H1 (cell line): ENCODE measurements at regions not wholly inside any gene's neighbourhood (a gene's known extent, or its start where the extent isn't known, plus 50 kb on each side); places are given as distances from the start of the nearest gene placed in this dataset.

ENCODE experiments used
- CTCF ChIA-PET: fragments of 300-600 bp; sonication (Branson Sonifier 250); formaldehyde crosslinking; loops from one replicate; lab custom pipeline; 2021; ENCODE audit not compliant: partially characterized antibody; lab: Charles Lee
- POLR2A ChIA-PET: fragments of 300-600 bp; sonication (Branson Sonifier 250); formaldehyde crosslinking; loops from one replicate; lab custom pipeline; 2021; ENCODE audit warnings: inconsistent platforms; ENCODE audit not compliant: partially characterized antibody; lab: Charles Lee
- DNase-seq, 2 experiments: peaks; one replicate each; pipeline versions ENCODE4 v3.0.0 to v3.0.0-alpha.2; 2010 to 2022; ENCODE audit warnings: low spot score in 2 of 2, low read depth in 1 of 2, mixed read lengths in 1 of 2
- FAIRE-seq: peaks from 2 replicates; lab custom pipeline; 2011; peaks lifted over from hg19 to GRCh38; lab: Jason Lieb, UNC
- H2AFZ ChIP-seq: 2 replicates; pipeline ENCODE4 v1.8.1; 2012; ENCODE audit warnings: low read length, inconsistent platforms
- H2AK5ac ChIP-seq: 2 replicates; pipeline ENCODE4 v1.6.1; 2013; ENCODE audit warnings: low read depth, low read length
- H2BK120ac ChIP-seq: replicated peaks from 2 replicates; pipeline ENCODE3; 2013; ENCODE audit warnings: low read depth, low read length, inconsistent platforms
- H2BK12ac ChIP-seq: 2 replicates; pipeline ENCODE4 v1.6.1; 2013; ENCODE audit warnings: low read depth, low read length
- H2BK15ac ChIP-seq: 2 replicates; pipeline ENCODE4 v1.6.1; 2013; ENCODE audit warnings: low read length
- H2BK20ac ChIP-seq: 2 replicates; pipeline ENCODE4 v1.6.1; 2013; ENCODE audit warnings: low read length
- H2BK5ac ChIP-seq: 2 replicates; pipeline ENCODE4 v1.6.1; 2013; ENCODE audit warnings: low read depth, low read length
- H3K14ac ChIP-seq: 2 replicates; pipeline ENCODE4 v1.6.1; 2013; ENCODE audit warnings: inconsistent platforms; ENCODE audit not compliant: insufficient read length
- H3K18ac ChIP-seq: 2 replicates; pipeline ENCODE4 v1.6.1; 2013; ENCODE audit warnings: low read length; ENCODE audit errors: extremely low read depth
- H3K23ac ChIP-seq: 2 replicates; pipeline ENCODE4 v1.6.1; 2013; ENCODE audit warnings: inconsistent platforms; ENCODE audit not compliant: insufficient read length
- H3K23me2 ChIP-seq: 2 replicates; pipeline ENCODE4 v1.6.1; 2013; ENCODE audit warnings: low read depth, low read length
- H3K27ac ChIP-seq: 2 replicates; pipeline ENCODE4 v1.6.1; 2011; ENCODE audit warnings: low read depth, low read length, inconsistent platforms
- H3K27me3 ChIP-seq, 4 experiments: replicated peaks in 1 of 4; 1 replicate in 1 of 4; 2 replicates in 3 of 4; pipeline versions ENCODE4 v1.6.1 to v1.8.1; 2011 to 2013; ENCODE audit warnings: low read length in 3 of 4, mild to moderate bottlenecking in 3 of 4, inconsistent platforms in 2 of 4, mixed read lengths in 2 of 4, moderate library complexity in 1 of 4; ENCODE audit not compliant: control insufficient read depth in 3 of 4, insufficient read depth in 3 of 4; ENCODE audit errors: extremely low read depth in 1 of 4
- H3K36me3 ChIP-seq, 4 experiments: 2 replicates each; pipeline versions ENCODE4 v1.6.1 to v1.8.1; 2011 to 2013; ENCODE audit warnings: mild to moderate bottlenecking in 4 of 4, low read length in 3 of 4, moderate library complexity in 2 of 4, control low read depth in 1 of 4, inconsistent platforms in 1 of 4; ENCODE audit not compliant: insufficient read depth in 4 of 4, control insufficient read depth in 2 of 4
- H3K4ac ChIP-seq: replicated peaks from 2 replicates; pipeline ENCODE3; 2013; ENCODE audit warnings: low read length, low read depth, mixed read lengths, inconsistent platforms; ENCODE audit not compliant: insufficient read length
- H3K4me1 ChIP-seq, 4 experiments: replicated peaks in 1 of 4; 1 replicate in 1 of 4; 2 replicates in 3 of 4; pipeline versions ENCODE4 v1.6.1 to v1.8.1; 2011 to 2013; ENCODE audit warnings: low read length in 3 of 4, inconsistent platforms in 2 of 4, mixed read lengths in 1 of 4; ENCODE audit not compliant: insufficient read depth in 4 of 4, control insufficient read depth in 3 of 4
- H3K4me2 ChIP-seq, 2 experiments: 2 replicates each; pipeline versions ENCODE4 v1.6.1 to v1.8.1; 2011 to 2013; ENCODE audit warnings: low read depth in 2 of 2, low read length in 2 of 2, control low read depth in 1 of 2, inconsistent platforms in 1 of 2, mild to moderate bottlenecking in 1 of 2; ENCODE audit not compliant: insufficient read depth in 1 of 2
- H3K4me3 ChIP-seq, 4 experiments: fragments of 200-600, 300-600 bp in 1 of 4; sonication (generic), shearing (Covaris generic), sonication (Bioruptor Twin) in 1 of 4; 2 replicates each; pipeline versions ENCODE4 v1.5.1 to v1.8.1; 2011 to 2016; ENCODE audit warnings: low read length in 4 of 4, low read depth in 3 of 4, control low read depth in 2 of 4, inconsistent platforms in 2 of 4, mild to moderate bottlenecking in 2 of 4, mixed read lengths in 1 of 4, moderate library complexity in 1 of 4; ENCODE audit not compliant: insufficient read depth in 2 of 4; ENCODE audit errors: extremely low read depth in 1 of 4
- H3K56ac ChIP-seq: replicated peaks from 2 replicates; pipeline ENCODE3; 2013; ENCODE audit warnings: low read depth, mild to moderate bottlenecking, mixed read lengths, low read length, inconsistent platforms; ENCODE audit not compliant: insufficient read length
- H3K79me1 ChIP-seq: 2 replicates; pipeline ENCODE4 v1.6.1; 2013; ENCODE audit warnings: low read depth, low read length, control low read depth
- H3K79me2 ChIP-seq, 2 experiments: 2 replicates each; pipeline versions ENCODE4 v1.6.1 to v1.8.1; 2012 to 2013; ENCODE audit warnings: low read length in 2 of 2, mild to moderate bottlenecking in 2 of 2, inconsistent platforms in 1 of 2; ENCODE audit not compliant: insufficient read depth in 2 of 2, control insufficient read depth in 1 of 2
- H3K9ac ChIP-seq, 4 experiments: replicated peaks in 1 of 4; 1 replicate in 1 of 4; 2 replicates in 3 of 4; pipeline versions ENCODE4 v1.6.1 to v1.8.1; 2011 to 2013; ENCODE audit warnings: low read depth in 3 of 4, low read length in 3 of 4, control low read depth in 2 of 4, mild to moderate bottlenecking in 2 of 4, moderate library complexity in 2 of 4, inconsistent platforms in 1 of 4; ENCODE audit errors: extremely low read depth in 1 of 4
- H3K9me3 ChIP-seq, 2 experiments: 2 replicates each; pipeline versions ENCODE4 v1.6.1 to v1.8.1; 2012 to 2013; ENCODE audit warnings: mild to moderate bottlenecking in 2 of 2, moderate library complexity in 2 of 2, control low read depth in 1 of 2, inconsistent platforms in 1 of 2, low read depth in 1 of 2, low read length in 1 of 2, mixed read lengths in 1 of 2; ENCODE audit not compliant: insufficient read depth in 2 of 2
- H4K20me1 ChIP-seq, 2 experiments: replicated peaks in 1 of 2; 2 replicates each; pipeline versions ENCODE3 to v1.8.1; 2011 to 2013; ENCODE audit warnings: inconsistent platforms in 2 of 2, low read length in 2 of 2, mild to moderate bottlenecking in 1 of 2; ENCODE audit not compliant: insufficient read depth in 2 of 2, control insufficient read depth in 1 of 2
- H4K5ac ChIP-seq: 2 replicates; pipeline ENCODE4 v1.6.1; 2013; ENCODE audit warnings: low read length, low read depth, mixed read lengths, inconsistent platforms; ENCODE audit not compliant: insufficient read length
- H4K8ac ChIP-seq: 2 replicates; pipeline ENCODE4 v1.8.0; 2013; ENCODE audit warnings: mild to moderate bottlenecking, moderate library complexity, low read length, inconsistent platforms; ENCODE audit not compliant: insufficient read depth; ENCODE audit errors: extremely low read depth
- H4K91ac ChIP-seq: replicated peaks from 2 replicates; pipeline ENCODE3; 2013; ENCODE audit warnings: low read length, mixed read lengths, inconsistent platforms; ENCODE audit not compliant: insufficient read length
- CTCF ChIP-seq, 3 experiments: IDR thresholded peaks; 1 replicate in 2 of 3; 2 replicates in 1 of 3; pipeline versions ENCODE4 v1.5.1 to v1.6.1; 2011; ENCODE audit warnings: low read length in 3 of 3, mild to moderate bottlenecking in 3 of 3, inconsistent platforms in 2 of 3, low read depth in 1 of 3, moderate library complexity in 1 of 3; ENCODE audit not compliant: insufficient read depth in 1 of 3; ENCODE audit errors: control extremely low read depth in 1 of 3
- E2F6 ChIP-seq: IDR thresholded peaks from 2 replicates; pipeline ENCODE4 v1.6.1; 2012; ENCODE audit warnings: inconsistent platforms
- KDM1A ChIP-seq: fragments of 200-600, 300-600 bp; sonication (generic); IDR thresholded peaks from 2 replicates; pipeline ENCODE4 v1.7.1; 2016; ENCODE audit warnings: mild to moderate bottlenecking, low read length, borderline replicate concordance
- SAP30 ChIP-seq: fragments of 300-600 bp; sonication (generic); IDR thresholded peaks from 2 replicates; pipeline ENCODE4 v1.7.1; 2012; ENCODE audit warnings: low read length, moderate library complexity, mild to moderate bottlenecking, inconsistent platforms; ENCODE audit not compliant: insufficient read depth, insufficient replicate concordance
- whole genome bisulfite sequencing, 2 experiments: shearing (Covaris generic) in 1 of 2; methylation state at CpG; one replicate each; pipeline versions ENCODE4 v1.1.6 to v1.1.7; 2013 to 2015; ENCODE audit warnings: low lambda C conversion rate in 2 of 2, mixed read lengths in 2 of 2, inconsistent platforms in 1 of 2, low coverage in 1 of 2, missing lambda C conversion rate in 1 of 2; ENCODE audit not compliant: insufficient replicate concordance in 2 of 2, insufficient coverage in 1 of 2, insufficient read length in 1 of 2; ENCODE audit errors: extremely low coverage in 1 of 2, missing lambda C conversion rate in 1 of 2; 5-methylcytosine and 5-hydroxymethylcytosine counted together

- H3K27me3 ChIP-seq, result no peaks in the 10 kb centered on the region; a peak in 1 of 7 replicates
- H4K20me1 ChIP-seq, result peaks cover 0 to 7% of the 10 kb centered on the region in 2 experiments
- CTCF ChIA-PET, result interaction anchor here (0.6 to 1.5 kb wide), 2 partner anchors 168 to 194 kb away, joined by 3 to 4 read pairs; no protein-coding TSS in a partner anchor
- H2BK20ac ChIP-seq, result no peak overlapping the region
- no peak overlapping the region for H4K8ac ChIP-seq
- no peak overlapping the region for H3K18ac ChIP-seq
- DNase-seq (no peak), FAIRE-seq (no peak)
- no peaks in the 10 kb centered on the region for H3K36me3 ChIP-seq
- no peak overlapping the region for H3K4me3 ChIP-seq
- H2AFZ ChIP-seq, result no peak overlapping the region
- H3K4me1 ChIP-seq, result peaks cover 3 to 16% (median 10%) of the 10 kb centered on the region in 4 experiments
- no peak overlapping the region for H2BK15ac ChIP-seq
- H2BK5ac ChIP-seq, result no peak overlapping the region
- H3K4me2 ChIP-seq, result no peak overlapping the region
- H4K5ac ChIP-seq, result no peak overlapping the region
- H3K4ac ChIP-seq, result no peak overlapping the region
- peaks cover 5% of the 10 kb centered on the region for H3K23me2 ChIP-seq
- H3K23ac ChIP-seq, result no peak overlapping the region
- H4K91ac ChIP-seq, result no peak overlapping the region
- H2BK12ac ChIP-seq, result no peak overlapping the region
- no peak overlapping the region for H2AK5ac ChIP-seq
- no peaks in the 10 kb centered on the region for H3K79me2 ChIP-seq
- H3K56ac ChIP-seq, result no peak overlapping the region
- H3K27ac ChIP-seq, result no peak overlapping the region
- WGBS, 2 experiments, result 95% methylated on average over 6 of the region's 6 CpGs; no CpG with 5 or more reads in 1 of the 2 experiments
- POLR2A ChIA-PET, result no interaction called here
- H3K9ac ChIP-seq, result no peak overlapping the region
- no peak overlapping the region for H3K14ac ChIP-seq
- H3K79me1 ChIP-seq, result no peaks in the 10 kb centered on the region
- no peaks in the 10 kb centered on the region for H3K9me3 ChIP-seq
- no peak overlapping the region for H2BK120ac ChIP-seq
- TF ChIP-seq SAP30, result no peak
- TF ChIP-seq E2F6, result no peak
- no peak for TF ChIP-seq CTCF (IDR thresholded peaks at IDR 0.05; ENCODE audit: control extremely low read depth in 1 of 3, insufficient read depth in 1 of 3, low read depth in 1 of 3, low read length in 3 of 3)
- no peak for TF ChIP-seq KDM1A
Measured at GRCh38 chr10:128435811-128436210, 309.6 kb upstream of the MKI67 start.
